ENCODE measurements at regions not wholly inside any gene's neighbourhood (a gene's known extent, or its start where the extent isn't known, plus 50 kb on each side); places are given as distances from the start of the nearest gene placed in this dataset.
"Not testable (repeated sequence)": the region's sequence is repeated elsewhere in the genome, so short reads cannot be mapped to it uniquely, and the experiment has no call there.

DNA sequence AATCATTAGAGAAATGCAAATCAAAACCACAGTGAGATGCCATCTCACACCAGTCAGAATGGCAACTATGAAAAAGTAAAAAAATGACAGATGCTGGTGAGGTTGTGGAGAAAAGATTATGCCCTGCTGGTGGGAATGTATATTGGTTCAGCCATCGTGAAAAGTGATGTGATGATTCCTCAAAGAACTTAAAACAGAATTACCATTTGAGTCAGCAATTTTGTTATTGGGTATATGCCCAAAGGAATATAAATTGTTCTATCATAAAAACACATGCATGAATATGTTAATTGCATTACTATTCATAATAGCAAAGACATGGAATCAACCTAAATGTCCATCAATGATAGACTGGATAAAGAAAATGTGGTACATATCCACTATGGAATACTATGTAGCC lies 115.1 kb upstream of the OR4E1 start:
- not testable (repeated sequence) for DNase-seq

DNA sequence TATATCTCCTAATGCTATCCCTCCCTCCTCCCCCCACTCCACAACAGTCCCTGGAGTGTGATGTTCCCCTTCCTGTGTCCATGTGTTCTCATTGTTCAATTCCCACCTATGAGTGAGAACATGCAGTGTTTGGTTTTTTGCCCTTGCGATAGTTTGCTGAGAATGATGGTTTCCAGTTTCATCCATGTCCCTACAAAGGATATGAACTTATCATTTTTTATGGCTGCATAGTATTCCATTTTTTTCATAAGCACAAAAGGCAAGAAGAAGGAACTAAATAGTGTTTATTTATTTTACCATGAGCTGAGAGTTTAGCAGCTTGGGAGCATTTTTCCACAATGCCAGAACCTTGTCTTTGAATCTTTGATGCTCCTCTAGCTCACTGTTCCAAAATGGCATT lies 113.6 kb upstream of the OR4E1 start:
- DNase-seq = not testable (repeated sequence)

- DNase-seq = no peak
Observed at GRCh38 chr14:21781543-21781942, 107.9 kb upstream of the OR4E1 start.

DNA sequence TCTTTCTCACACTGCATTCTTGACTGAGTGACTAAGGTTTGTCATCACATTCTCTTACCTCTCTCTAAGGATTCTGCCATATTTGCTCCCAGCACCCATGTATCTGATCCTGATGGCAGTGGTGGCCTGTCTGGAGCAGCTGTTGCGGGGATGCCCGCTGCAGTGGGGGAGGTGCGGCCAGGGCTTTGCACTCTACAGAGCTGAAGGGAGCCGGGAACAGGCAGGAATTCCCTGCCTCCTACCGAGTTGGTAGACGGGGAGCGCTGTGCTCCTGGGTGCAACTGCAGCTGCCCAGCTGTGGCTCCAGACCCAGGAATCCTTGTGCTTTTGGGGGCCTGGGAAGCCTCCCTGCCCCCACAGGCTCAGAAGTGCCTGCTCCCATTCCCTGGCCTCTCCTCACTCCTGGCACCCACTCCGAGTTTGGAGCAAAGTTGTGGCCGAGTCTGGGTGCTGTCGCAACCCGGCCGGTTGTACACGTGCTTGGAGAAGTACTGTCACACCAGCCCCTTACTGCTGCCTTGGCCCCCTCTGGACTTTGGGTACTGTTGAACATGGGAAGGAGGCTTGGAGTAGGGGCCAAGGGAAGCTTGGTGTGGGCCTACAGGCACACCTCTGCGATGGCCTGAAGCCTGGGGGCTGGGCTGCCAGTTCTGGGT lies 106.9 kb upstream of the OR4E1 start:
- no peak for DNase-seq

DNA sequence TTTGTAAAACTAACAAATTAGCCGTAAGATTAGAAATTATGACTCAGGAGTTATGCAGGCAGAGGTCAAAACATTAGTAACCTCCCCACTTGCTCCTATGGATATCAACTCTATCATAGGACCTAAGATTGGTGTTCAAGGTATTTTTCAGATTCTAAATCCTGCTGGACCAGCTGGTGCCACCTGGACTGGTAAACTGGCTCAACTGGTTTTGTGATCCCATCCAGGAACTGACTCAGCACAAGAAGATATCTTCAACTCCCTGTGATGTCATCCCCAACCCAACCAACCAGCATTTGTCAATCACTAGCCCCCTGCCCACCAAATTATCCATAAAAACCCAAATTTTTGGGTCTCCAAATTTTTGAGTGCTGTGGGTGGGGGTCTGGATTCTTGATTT lies 98.1 kb upstream of the OR4E1 start:
- DNase-seq = no peak

DNA sequence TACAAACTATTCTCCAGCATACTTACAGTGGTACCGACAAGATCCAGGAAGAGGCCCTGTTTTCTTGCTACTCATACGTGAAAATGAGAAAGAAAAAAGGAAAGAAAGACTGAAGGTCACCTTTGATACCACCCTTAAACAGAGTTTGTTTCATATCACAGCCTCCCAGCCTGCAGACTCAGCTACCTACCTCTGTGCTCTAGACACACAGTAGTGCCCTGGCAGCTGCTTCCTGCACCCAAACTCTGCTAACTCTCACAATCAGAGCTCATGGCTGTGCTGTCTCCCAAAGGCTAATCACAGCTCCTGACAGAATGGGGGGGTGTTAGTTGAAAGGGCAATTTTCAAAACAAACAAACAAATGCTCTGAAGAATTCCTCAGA lies 95.2 kb upstream of the OR4E1 start:
- DNase-seq = no peak

- DNase-seq = no peak
Observed at GRCh38 chr14:21768116-21768874, 94.7 kb upstream of the OR4E1 start.

GRCh38 chr14:21760360-21760759 lies 86.7 kb upstream of the OR4E1 start:
- DNase-seq = not testable (repeated sequence)

GRCh38 chr14:21749306-21749868 lies 75.8 kb upstream of the OR4E1 start:
- no peak for DNase-seq

GRCh38 chr14:21748869-21749303 lies 75.3 kb upstream of the OR4E1 start:
- DNase-seq = no peak

- no peak for DNase-seq
Observed at GRCh38 chr14:21735639-21736307, 62.2 kb upstream of the OR4E1 start.

GRCh38 chr14:21735200-21735599 lies 61.6 kb upstream of the OR4E1 start:
- no peak for DNase-seq

DNA sequence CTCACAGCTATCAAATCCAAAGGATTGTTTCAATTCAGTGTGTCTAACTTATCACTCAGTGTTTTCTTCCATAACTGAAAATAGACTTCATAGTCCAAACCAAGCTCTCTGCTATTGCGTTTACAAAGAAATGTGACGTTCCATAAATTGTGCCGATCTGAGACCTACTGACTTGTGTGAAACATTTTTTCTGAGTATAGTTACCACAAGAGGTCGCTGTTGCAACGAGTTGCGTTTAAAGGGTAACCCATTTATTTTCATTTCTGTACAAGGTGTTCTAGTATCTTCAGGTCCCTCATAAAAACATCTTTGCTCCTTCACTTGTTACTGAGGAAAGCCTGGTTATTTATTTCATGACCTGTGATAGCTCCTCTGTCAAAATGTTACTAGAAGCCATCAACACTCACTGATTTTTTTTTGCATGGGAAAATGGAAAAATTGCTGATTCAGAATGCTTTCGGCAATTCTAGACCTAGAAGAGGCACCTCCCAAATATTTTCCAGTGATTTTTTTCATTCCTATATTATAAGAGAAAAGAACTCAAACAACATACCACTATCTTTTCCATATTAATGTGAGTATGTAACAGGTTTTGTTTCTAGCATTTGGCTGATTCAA lies 60.9 kb upstream of the OR4E1 start:
- no peak for DNase-seq

GRCh38 chr14:21729703-21730233 lies 56.1 kb upstream of the OR4E1 start:
- DNase-seq = no peak

GRCh38 chr14:21725250-21725649 lies 51.6 kb upstream of the OR4E1 start:
- DNase-seq = no peak

- no peak for DNase-seq
Observed at GRCh38 chr14:21724090-21724973, 50.7 kb upstream of the OR4E1 start.

DNA sequence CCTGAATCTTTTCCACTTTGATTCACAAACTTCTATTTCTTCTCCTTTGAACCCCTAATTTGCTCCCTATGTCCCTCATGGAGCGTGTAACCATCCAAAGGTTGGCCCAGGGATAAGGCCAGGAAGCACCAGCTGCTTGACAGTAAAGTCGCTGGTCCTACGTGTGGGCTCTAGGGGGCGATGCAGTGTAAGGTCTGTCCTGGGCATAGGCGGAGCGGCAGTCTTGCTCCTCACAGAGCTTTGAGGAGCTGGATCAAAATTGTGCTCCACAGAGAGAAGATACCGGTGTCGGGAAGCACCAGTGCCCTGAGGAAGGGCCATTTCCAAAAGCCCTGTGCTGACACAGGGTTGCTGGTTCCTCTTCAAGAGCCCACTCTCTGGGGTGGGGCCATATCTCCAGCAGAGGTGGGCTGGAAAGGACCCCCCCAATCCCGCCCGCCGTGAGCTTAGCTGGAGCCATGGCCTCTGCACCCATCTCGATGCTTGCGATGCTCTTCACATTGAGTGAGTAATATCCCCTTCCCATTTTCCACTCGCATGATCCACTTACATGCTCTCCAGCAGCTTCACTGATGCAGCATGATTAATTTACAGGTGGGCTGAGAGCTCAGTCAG lies 49.9 kb upstream of the OR4E1 start:
- no peak for DNase-seq

Measured in activated gamma-delta T cell (primary cell).